CD8-positive, alpha-beta memory T cell (primary cell): ENCODE measurements at regions not wholly inside any gene's neighbourhood (a gene's known extent, or its start where the extent isn't known, plus 50 kb on each side); places are given as distances from the start of the nearest gene placed in this dataset.

ENCODE experiments used
- CTCF ChIA-PET: fragments of 350-600 bp; sonication (Branson Sonifier 250); formaldehyde crosslinking; loops from one replicate; lab custom pipeline; 2021; ENCODE audit warnings: antibody characterized with exemption; lab: Charles Lee
- POLR2A ChIA-PET: fragments of 350-600 bp; sonication (Branson Sonifier 250); formaldehyde crosslinking; loops from one replicate; lab custom pipeline; 2021; ENCODE audit warnings: antibody characterized with exemption; lab: Charles Lee
- DNase-seq, 5 donors: peaks; one replicate each; pipeline versions ENCODE4 v3.0.0 to v3.0.0-alpha.2; 2020 to 2022; ENCODE audit warnings: mixed read lengths in 1 of 5
- H3K27ac ChIP-seq: one replicate; pipeline ENCODE4 v1.7.0; 2013; ENCODE audit warnings: low read depth, mild to moderate bottlenecking, low read length, moderate library complexity
- H3K27me3 ChIP-seq: 2 replicates; pipeline ENCODE4 v1.7.0; 2013; ENCODE audit warnings: low read length, mild to moderate bottlenecking; ENCODE audit not compliant: insufficient read depth, poor library complexity, severe bottlenecking
- H3K36me3 ChIP-seq: 2 replicates; pipeline ENCODE4 v1.7.0; 2013; ENCODE audit warnings: mild to moderate bottlenecking, low read length, moderate library complexity; ENCODE audit not compliant: insufficient read depth
- H3K4me1 ChIP-seq: 2 replicates; pipeline ENCODE4 v1.7.0; 2013; ENCODE audit warnings: mild to moderate bottlenecking, low read length, moderate library complexity; ENCODE audit not compliant: insufficient read depth
- H3K4me3 ChIP-seq: 2 replicates; pipeline ENCODE4 v1.7.0; 2013; ENCODE audit warnings: mild to moderate bottlenecking, low read length
- H3K9me3 ChIP-seq: 2 replicates; pipeline ENCODE4 v1.7.0; 2013; ENCODE audit warnings: mild to moderate bottlenecking, low read length
- H3K27ac Mint-ChIP-seq, 8 donors: one replicate each; pipeline ENCODE4 v1.8.0; 2020 to 2021; ENCODE audit warnings: mixed read lengths in 8 of 8, mild to moderate bottlenecking in 6 of 8, inconsistent platforms in 3 of 8, moderate library complexity in 3 of 8
- H3K27me3 Mint-ChIP-seq, 2 donors: one replicate each; pipeline ENCODE4 v1.8.0; 2020 to 2021; ENCODE audit warnings: mixed read lengths in 2 of 2, mild to moderate bottlenecking in 1 of 2, moderate library complexity in 1 of 2
- H3K36me3 Mint-ChIP-seq, 3 donors: one replicate each; pipeline ENCODE4 v1.8.0; 2020 to 2021; ENCODE audit warnings: mixed read lengths in 3 of 3, inconsistent platforms in 1 of 3, mild to moderate bottlenecking in 1 of 3
- H3K4me1 Mint-ChIP-seq, 3 donors: one replicate each; pipeline ENCODE4 v1.8.0; 2020 to 2021; ENCODE audit warnings: mixed read lengths in 3 of 3, inconsistent platforms in 1 of 3, mild to moderate bottlenecking in 1 of 3
- H3K4me3 Mint-ChIP-seq, 7 donors: one replicate each; pipeline ENCODE4 v1.8.0; 2020 to 2021; ENCODE audit warnings: mixed read lengths in 7 of 7, mild to moderate bottlenecking in 6 of 7, moderate library complexity in 4 of 7, inconsistent platforms in 2 of 7
- H3K9me3 Mint-ChIP-seq, 5 donors: one replicate each; pipeline ENCODE4 v1.8.0; 2020 to 2022; ENCODE audit warnings: mixed read lengths in 5 of 5, mild to moderate bottlenecking in 3 of 5, moderate library complexity in 2 of 5, inconsistent platforms in 1 of 5

GRCh38 chr2:120669121-120669952, 66.3 kb upstream of the GLI2 start:
- Histone ChIP-seq H3K4me3 (no peak overlapping the region), H3K27ac (no peak overlapping the region), H3K36me3 (no peaks in the 10 kb centered on the region), H3K27me3 (no peaks in the 10 kb centered on the region), H3K4me1 (no peaks in the 10 kb centered on the region), H3K9me3 (no peaks in the 10 kb centered on the region)
- Mint-ChIP-seq H3K27me3 (peaks cover 23 to 28% of the 10 kb centered on the region in 2 donors), H3K4me3 (no peak overlapping the region), H3K4me1 (no peaks in the 10 kb centered on the region), H3K36me3 (peaks cover 0 to 1% (median 0%) of the 10 kb centered on the region in 3 donors), H3K27ac (no peak overlapping the region), H3K9me3 (peaks cover 3 to 33% (median 24%) of the 10 kb centered on the region in 5 donors)
- ChIA-PET POLR2A (no interaction called here), CTCF (interaction anchor here (1.1 kb wide), 2 partner anchors 11 to 13 kb away, joined by 3 to 4 read pairs; no protein-coding TSS in a partner anchor)
- DNase-seq: no peak

GRCh38 chr2:120669971-120670370, 65.7 kb upstream of the GLI2 start:
- Mint-ChIP-seq H3K27ac (no peak overlapping the region), H3K36me3 (peaks cover 0 to 1% (median 0%) of the 10 kb centered on the region in 3 donors), H3K27me3 (peaks cover 23 to 31% of the 10 kb centered on the region in 2 donors), H3K9me3 (peaks cover 0 to 27% (median 18%) of the 10 kb centered on the region in 5 donors), H3K4me1 (no peaks in the 10 kb centered on the region), H3K4me3 (no peak overlapping the region)
- ChIA-PET POLR2A (no interaction called here), CTCF (interaction anchor here (1.1 kb wide), 1 partner anchor 13 kb away, joined by 3 read pairs; no protein-coding TSS in a partner anchor)
- DNase-seq: no peak
- H3K9me3 ChIP-seq: no peaks in the 10 kb centered on the region
- no peaks in the 10 kb centered on the region for H3K27me3 ChIP-seq
- no peak overlapping the region for H3K27ac ChIP-seq
- H3K36me3 ChIP-seq: no peaks in the 10 kb centered on the region
- no peak overlapping the region for H3K4me3 ChIP-seq
- no peaks in the 10 kb centered on the region for H3K4me1 ChIP-seq

GRCh38 chr2:120670371-120670770, 65.3 kb upstream of the GLI2 start:
- Histone ChIP-seq H3K4me1 (no peaks in the 10 kb centered on the region), H3K36me3 (no peaks in the 10 kb centered on the region), H3K9me3 (no peaks in the 10 kb centered on the region), H3K27ac (no peak overlapping the region), H3K27me3 (no peaks in the 10 kb centered on the region), H3K4me3 (no peak overlapping the region)
- peaks cover 0 to 26% (median 17%) of the 10 kb centered on the region in 5 donors for H3K9me3 Mint-ChIP-seq
- H3K27ac Mint-ChIP-seq: no peak overlapping the region
- ChIA-PET POLR2A (no interaction called here), CTCF (interaction anchor here (0.6 to 1.1 kb wide), 2 partner anchors 12 to 322 kb away, joined by 3 read pairs; no protein-coding TSS in a partner anchor)
- peaks cover 0 to under 1% (median 0%) of the 10 kb centered on the region in 3 donors for H3K36me3 Mint-ChIP-seq
- no peak overlapping the region for H3K4me3 Mint-ChIP-seq
- H3K4me1 Mint-ChIP-seq: no peaks in the 10 kb centered on the region
- peaks cover 23 to 32% of the 10 kb centered on the region in 2 donors for H3K27me3 Mint-ChIP-seq
- no peak for DNase-seq

GRCh38 chr2:120670771-120671480, 64.7 kb upstream of the GLI2 start:
- no peak for DNase-seq
- H3K9me3 Mint-ChIP-seq: peaks cover 0 to 21% (median 17%) of the 10 kb centered on the region in 5 donors
- no peak overlapping the region for H3K27ac Mint-ChIP-seq
- Histone ChIP-seq H3K36me3 (no peaks in the 10 kb centered on the region), H3K4me1 (no peaks in the 10 kb centered on the region), H3K27ac (no peak overlapping the region), H3K27me3 (peaks cover 3% of the 10 kb centered on the region), H3K4me3 (no peak overlapping the region), H3K9me3 (no peaks in the 10 kb centered on the region)
- H3K4me3 Mint-ChIP-seq: no peak overlapping the region
- ChIA-PET POLR2A (no interaction called here), CTCF (interaction anchor here (0.6 kb wide), 1 partner anchor 322 kb away, joined by 3 read pairs; no protein-coding TSS in a partner anchor)
- no peaks in the 10 kb centered on the region for H3K36me3 Mint-ChIP-seq
- peaks cover 0 to 4% (median 0%) of the 10 kb centered on the region in 3 donors for H3K4me1 Mint-ChIP-seq
- H3K27me3 Mint-ChIP-seq: peaks cover 23 to 36% of the 10 kb centered on the region in 2 donors

GRCh38 chr2:120672526-120673204, 63.0 kb upstream of the GLI2 start:
- Mint-ChIP-seq H3K9me3 (peaks cover 0 to 9% (median 8%) of the 10 kb centered on the region in 5 donors), H3K36me3 (no peaks in the 10 kb centered on the region), H3K27me3 (peaks cover 26 to 49% of the 10 kb centered on the region in 2 donors), H3K27ac (no peak overlapping the region), H3K4me1 (peaks cover 0 to 4% (median 0%) of the 10 kb centered on the region in 3 donors), H3K4me3 (no peak overlapping the region)
- H3K4me3 ChIP-seq: no peak overlapping the region
- no peaks in the 10 kb centered on the region for H3K9me3 ChIP-seq
- H3K27me3 ChIP-seq: peaks cover 3% of the 10 kb centered on the region
- no peak overlapping the region for H3K27ac ChIP-seq
- DNase-seq: no peak
- ChIA-PET POLR2A (no interaction called here), CTCF (no interaction called here)
- H3K4me1 ChIP-seq: no peaks in the 10 kb centered on the region
- H3K36me3 ChIP-seq: no peaks in the 10 kb centered on the region

GRCh38 chr2:120673205-120673550, 62.5 kb upstream of the GLI2 start:
- Mint-ChIP-seq H3K9me3 (peaks cover 0 to 5% (median 4%) of the 10 kb centered on the region in 5 donors), H3K4me1 (peaks cover 0 to 4% (median 0%) of the 10 kb centered on the region in 3 donors), H3K27me3 (peaks cover 23 to 54% of the 10 kb centered on the region in 2 donors), H3K36me3 (no peaks in the 10 kb centered on the region), H3K27ac (no peak overlapping the region), H3K4me3 (no peak overlapping the region)
- H3K9me3 ChIP-seq: no peaks in the 10 kb centered on the region
- peaks cover 3% of the 10 kb centered on the region for H3K27me3 ChIP-seq
- POLR2A ChIA-PET: no interaction called here
- DNase-seq: no peak
- no peak overlapping the region for H3K4me3 ChIP-seq
- CTCF ChIA-PET: no interaction called here
- no peaks in the 10 kb centered on the region for H3K36me3 ChIP-seq
- no peak overlapping the region for H3K27ac ChIP-seq
- no peaks in the 10 kb centered on the region for H3K4me1 ChIP-seq

GRCh38 chr2:120673571-120674061, 62.1 kb upstream of the GLI2 start:
- Mint-ChIP-seq H3K27me3 (peaks cover 18 to 54% of the 10 kb centered on the region in 2 donors), H3K4me1 (peaks cover 0 to 4% (median 0%) of the 10 kb centered on the region in 3 donors), H3K9me3 (peaks cover 0 to 5% (median 2%) of the 10 kb centered on the region in 5 donors), H3K27ac (no peak overlapping the region), H3K36me3 (no peaks in the 10 kb centered on the region), H3K4me3 (no peak overlapping the region)
- Histone ChIP-seq H3K9me3 (no peaks in the 10 kb centered on the region), H3K4me3 (no peak overlapping the region), H3K27me3 (peaks cover 3% of the 10 kb centered on the region), H3K4me1 (no peaks in the 10 kb centered on the region), H3K27ac (no peak overlapping the region), H3K36me3 (no peaks in the 10 kb centered on the region)
- ChIA-PET POLR2A (no interaction called here), CTCF (no interaction called here)
- DNase-seq: no peak
